ENCODE measurements at regions not wholly inside any gene's neighbourhood (a gene's known extent, or its start where the extent isn't known, plus 50 kb on each side); places are given as distances from the start of the nearest gene placed in this dataset.

- no peaks in the 10 kb centered on the region for H3K27me3 ChIP-seq (replicated peaks; ENCODE audit: insufficient read depth, low read length)
- no peaks in the 10 kb centered on the region for H3K79me2 ChIP-seq (ENCODE audit: low read length)
- H3F3A ChIP-seq (ENCODE audit: insufficient read depth, low read length) = no peaks in the 10 kb centered on the region
- no peak for DNase-seq
- no peak overlapping the region for H2AFZ ChIP-seq (ENCODE audit: low read length)
- H3K9me2 ChIP-seq (replicated peaks; ENCODE audit: insufficient read depth, low read length) = no peaks in the 10 kb centered on the region
- no peaks in the 10 kb centered on the region for H3K4me1 ChIP-seq (ENCODE audit: low read length)
- H3K36me3 ChIP-seq (replicated peaks; ENCODE audit: insufficient read depth, low read length) = no peaks in the 10 kb centered on the region
- TF ChIP-seq CTCF (IDR thresholded peaks at IDR 0.05; ENCODE audit: low read length) (no peak), EZH2 (optimal IDR thresholded peaks at IDR 0.05; ENCODE audit: low read depth, low read length) (no peak), EZH2phosphoT487 (IDR thresholded peaks at IDR 0.05; ENCODE audit: low read length) (no peak)
- no peaks in the 10 kb centered on the region for H4K20me1 ChIP-seq (ENCODE audit: insufficient read depth, low read length)
- H3K4me3 ChIP-seq (ENCODE audit: low read length) = no peak overlapping the region
- no peak overlapping the region for H3K27ac ChIP-seq (ENCODE audit: low read length)
- H3K4me2 ChIP-seq (ENCODE audit: low read depth, low read length) = no peak overlapping the region
- H3K9me3 ChIP-seq (replicated peaks; ENCODE audit: insufficient read depth, low read length) = no peaks in the 10 kb centered on the region; the same call in 1 of the 2 replicates
- H3K9ac ChIP-seq (ENCODE audit: low read length) = no peak overlapping the region
Measured at GRCh38 chr6:22015216-22015615, 281.6 kb downstream of the PRL start.

- no peaks in the 10 kb centered on the region for H4K20me1 ChIP-seq (ENCODE audit: insufficient read depth, low read length)
- no peak overlapping the region for H3K9ac ChIP-seq (ENCODE audit: low read length)
- H3K4me3 ChIP-seq (ENCODE audit: low read length) = no peak overlapping the region
- no peak overlapping the region for H2AFZ ChIP-seq (ENCODE audit: low read length)
- DNase-seq = no peak
- no peaks in the 10 kb centered on the region for H3K4me1 ChIP-seq (ENCODE audit: low read length)
- H3F3A ChIP-seq (ENCODE audit: insufficient read depth, low read length) = no peaks in the 10 kb centered on the region
- no peak overlapping the region for H3K4me2 ChIP-seq (ENCODE audit: low read depth, low read length)
- H3K9me2 ChIP-seq (replicated peaks; ENCODE audit: insufficient read depth, low read length) = no peaks in the 10 kb centered on the region
- no peak for TF ChIP-seq EZH2phosphoT487 (IDR thresholded peaks at IDR 0.05; ENCODE audit: low read length)
- no peak for TF ChIP-seq EZH2 (optimal IDR thresholded peaks at IDR 0.05; ENCODE audit: low read depth, low read length)
- TF ChIP-seq CTCF (IDR thresholded peaks at IDR 0.05; ENCODE audit: low read length) = no peak
- no peak overlapping the region for H3K27ac ChIP-seq (ENCODE audit: low read length)
- H3K27me3 ChIP-seq (replicated peaks; ENCODE audit: insufficient read depth, low read length) = no peaks in the 10 kb centered on the region
- H3K79me2 ChIP-seq (ENCODE audit: low read length) = no peaks in the 10 kb centered on the region
- H3K36me3 ChIP-seq (replicated peaks; ENCODE audit: insufficient read depth, low read length) = no peaks in the 10 kb centered on the region
- no peaks in the 10 kb centered on the region; the same call in 1 of the 2 replicates for H3K9me3 ChIP-seq (replicated peaks; ENCODE audit: insufficient read depth, low read length)
Measured at GRCh38 chr6:22015944-22016343, 280.9 kb downstream of the PRL start.

- H3K79me2 ChIP-seq (ENCODE audit: low read length) = no peaks in the 10 kb centered on the region
- no peak overlapping the region for H3K9ac ChIP-seq (ENCODE audit: low read length)
- no peak overlapping the region for H2AFZ ChIP-seq (ENCODE audit: low read length)
- no peaks in the 10 kb centered on the region for H4K20me1 ChIP-seq (ENCODE audit: insufficient read depth, low read length)
- H3K36me3 ChIP-seq (replicated peaks; ENCODE audit: insufficient read depth, low read length) = no peaks in the 10 kb centered on the region
- no peak overlapping the region for H3K27ac ChIP-seq (ENCODE audit: low read length)
- no peak overlapping the region for H3K4me3 ChIP-seq (ENCODE audit: low read length)
- TF ChIP-seq EZH2phosphoT487 (IDR thresholded peaks at IDR 0.05; ENCODE audit: low read length) (no peak), EZH2 (optimal IDR thresholded peaks at IDR 0.05; ENCODE audit: low read depth, low read length) (no peak), CTCF (IDR thresholded peaks at IDR 0.05; ENCODE audit: low read length) (no peak)
- H3K4me2 ChIP-seq (ENCODE audit: low read depth, low read length) = no peak overlapping the region
- no peaks in the 10 kb centered on the region for H3K4me1 ChIP-seq (ENCODE audit: low read length)
- no peaks in the 10 kb centered on the region for H3F3A ChIP-seq (ENCODE audit: insufficient read depth, low read length)
- DNase-seq = no peak
- H3K9me3 ChIP-seq (replicated peaks; ENCODE audit: insufficient read depth, low read length) = no peaks in the 10 kb centered on the region
- H3K27me3 ChIP-seq (replicated peaks; ENCODE audit: insufficient read depth, low read length) = no peaks in the 10 kb centered on the region
- H3K9me2 ChIP-seq (replicated peaks; ENCODE audit: insufficient read depth, low read length) = no peaks in the 10 kb centered on the region
Measured at GRCh38 chr6:22017272-22017671, 279.6 kb downstream of the PRL start.

Data from MM.1S (cell line).